HepG2 (cell line): ENCODE measurements at regions not wholly inside any gene's neighbourhood (a gene's known extent, or its start where the extent isn't known, plus 50 kb on each side); places are given as distances from the start of the nearest gene placed in this dataset.

Experiments
- ATF2 ChIP-seq: sonication (generic); formaldehyde crosslinking; IDR thresholded peaks from 2 replicates; pipeline ENCODE4 v1.4.0; 2020; ENCODE audit warnings: missing genetic modification reagents
- ELF1 ChIP-seq: sonication (generic); formaldehyde crosslinking; IDR thresholded peaks from 2 replicates; pipeline ENCODE4 v1.4.0; 2020; ENCODE audit warnings: missing genetic modification reagents
- FOXJ3 ChIP-seq: sonication (generic); formaldehyde crosslinking; IDR thresholded peaks from 2 replicates; pipeline ENCODE4 v1.4.0; 2020; ENCODE audit warnings: missing genetic modification reagents, mild to moderate bottlenecking, borderline replicate concordance
- PHB2 ChIP-seq: fragments of 450-650 bp; IDR thresholded peaks from 2 replicates; pipeline ENCODE4 v1.6.1; 2018; ENCODE audit not compliant: partially characterized antibody
- POLR2AphosphoS5 ChIP-seq: IDR thresholded peaks from 2 replicates; pipeline ENCODE4 v1.6.1; 2012; ENCODE audit warnings: low read depth, low read length
- RXRA ChIP-seq: sonication (generic); formaldehyde crosslinking; IDR thresholded peaks from 2 replicates; pipeline ENCODE4 v1.5.1; 2020; ENCODE audit warnings: missing genetic modification reagents
- TARDBP ChIP-seq: sonication (generic); formaldehyde crosslinking; IDR thresholded peaks from 2 replicates; pipeline ENCODE4 v1.8.0; 2022; ENCODE audit warnings: mild to moderate bottlenecking, missing genetic modification reagents
- ZFX ChIP-seq: sonication (generic); formaldehyde crosslinking; IDR thresholded peaks from 2 replicates; pipeline ENCODE4 v1.4.0; 2020; ENCODE audit warnings: mild to moderate bottlenecking, low read depth, missing genetic modification reagents, moderate library complexity
- ZNF263 ChIP-seq: sonication (generic); formaldehyde crosslinking; IDR thresholded peaks from 2 replicates; pipeline ENCODE4 v1.4.0; 2020; ENCODE audit warnings: missing genetic modification reagents
- ZNF275 ChIP-seq: sonication (generic); formaldehyde crosslinking; IDR thresholded peaks from 2 replicates; pipeline ENCODE4 v1.8.0; 2022; ENCODE audit warnings: missing genetic modification reagents, mild to moderate bottlenecking, inconsistent platforms, borderline replicate concordance

- TF ChIP-seq POLR2AphosphoS5, result no peak
- no peak for TF ChIP-seq ZFX (CRISPR knock-in tag)
- TF ChIP-seq ELF1, result no peak
- no peak for TF ChIP-seq FOXJ3 (CRISPR knock-in tag)
- no peak for TF ChIP-seq RXRA (CRISPR knock-in tag)
- TF ChIP-seq ZNF263 (CRISPR knock-in tag), result no peak
- no peak for TF ChIP-seq ATF2 (CRISPR knock-in tag)
- no peak for TF ChIP-seq PHB2
- TF ChIP-seq ZNF275 (CRISPR knock-in tag), result no peak
- TF ChIP-seq TARDBP (CRISPR knock-in tag), result no peak
Observed at GRCh38 chr14:75366963-75367362, 60.9 kb upstream of the JDP2 start.
